ENCODE measurements at regions not wholly inside any gene's neighbourhood (a gene's known extent, or its start where the extent isn't known, plus 50 kb on each side); places are given as distances from the start of the nearest gene placed in this dataset.

DNA sequence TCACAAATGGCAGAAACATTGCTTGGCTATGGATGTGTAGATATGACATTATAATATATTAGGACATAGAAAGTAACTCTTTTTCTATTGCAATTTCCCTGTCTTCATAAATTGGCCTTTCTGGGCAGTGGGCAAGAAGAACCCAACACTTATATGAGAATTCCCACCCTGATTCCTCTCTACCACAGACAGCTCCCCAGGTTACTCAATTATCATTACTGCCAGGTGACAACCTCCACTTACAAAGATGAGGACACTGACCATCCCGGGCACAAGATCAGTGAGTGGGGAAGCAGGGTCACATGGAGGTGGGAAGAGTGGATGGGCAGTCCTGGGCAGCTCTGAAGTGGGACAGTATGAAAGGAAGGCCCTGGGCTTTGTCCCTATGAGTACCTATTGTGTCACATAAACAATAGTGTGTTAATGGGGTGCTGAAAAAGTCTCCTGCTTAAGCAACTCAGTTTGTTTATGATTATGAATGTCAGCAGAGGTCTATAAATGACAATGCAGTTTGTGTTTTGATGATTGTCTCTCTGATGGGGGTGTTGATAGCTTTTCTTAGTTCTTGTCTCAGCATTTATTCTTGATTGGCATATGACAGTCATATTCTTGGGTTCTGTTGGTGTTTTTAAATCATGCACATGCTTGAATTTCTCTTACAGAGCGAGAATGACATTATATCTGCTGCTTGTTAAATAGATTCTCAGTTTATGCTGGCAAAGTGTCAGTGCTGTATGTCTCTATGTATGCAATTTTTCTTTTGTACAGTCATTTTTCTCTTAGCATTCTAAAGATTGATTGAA lies 99.9 kb downstream of the SLIT2 start:
- no CpG with 5 or more reads among the region's 2 CpGs for WGBS (ENCODE audit: insufficient coverage)
- Histone ChIP-seq H3K27me3 (ENCODE audit: control insufficient read depth, insufficient read depth, low read length) (no peaks in the 10 kb centered on the region), H3K9me3 (replicated peaks; ENCODE audit: control insufficient read depth, low read depth, low read length) (no peaks in the 10 kb centered on the region), H3K36me3 (ENCODE audit: control insufficient read depth, insufficient read depth, low read length) (no peaks in the 10 kb centered on the region), H3K4me3 (ENCODE audit: low read length) (no peak overlapping the region), H3K27ac (ENCODE audit: low read length) (no peak overlapping the region), H3K4me1 (ENCODE audit: control insufficient read depth, insufficient read depth, low read length) (no peaks in the 10 kb centered on the region)
- no peak for DNase-seq

DNA sequence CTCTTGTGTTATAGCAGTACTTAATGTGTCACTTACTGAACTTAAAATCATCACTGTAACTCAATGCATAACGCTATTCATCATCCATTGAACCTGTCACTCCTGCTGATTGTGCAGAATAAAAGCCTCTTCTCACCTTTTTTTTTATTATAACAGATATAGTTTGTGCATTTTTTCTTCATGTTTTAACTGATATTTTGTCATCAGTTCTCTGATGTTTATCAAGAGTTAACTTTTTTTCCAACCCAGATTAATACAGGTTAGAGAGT lies 100.4 kb downstream of the SLIT2 start:
- no peaks in the 10 kb centered on the region for H3K36me3 ChIP-seq (ENCODE audit: control insufficient read depth, insufficient read depth, low read length)
- H3K27ac ChIP-seq (ENCODE audit: low read length), result no peak overlapping the region
- no peaks in the 10 kb centered on the region for H3K27me3 ChIP-seq (ENCODE audit: control insufficient read depth, insufficient read depth, low read length)
- DNase-seq, result no peak
- H3K4me1 ChIP-seq (ENCODE audit: control insufficient read depth, insufficient read depth, low read length), result no peaks in the 10 kb centered on the region
- WGBS (ENCODE audit: insufficient coverage), result no CpG with 5 or more reads among the region's 1 CpG
- no peak overlapping the region for H3K4me3 ChIP-seq (ENCODE audit: low read length)
- H3K9me3 ChIP-seq (replicated peaks; ENCODE audit: control insufficient read depth, low read depth, low read length), result no peaks in the 10 kb centered on the region

DNA sequence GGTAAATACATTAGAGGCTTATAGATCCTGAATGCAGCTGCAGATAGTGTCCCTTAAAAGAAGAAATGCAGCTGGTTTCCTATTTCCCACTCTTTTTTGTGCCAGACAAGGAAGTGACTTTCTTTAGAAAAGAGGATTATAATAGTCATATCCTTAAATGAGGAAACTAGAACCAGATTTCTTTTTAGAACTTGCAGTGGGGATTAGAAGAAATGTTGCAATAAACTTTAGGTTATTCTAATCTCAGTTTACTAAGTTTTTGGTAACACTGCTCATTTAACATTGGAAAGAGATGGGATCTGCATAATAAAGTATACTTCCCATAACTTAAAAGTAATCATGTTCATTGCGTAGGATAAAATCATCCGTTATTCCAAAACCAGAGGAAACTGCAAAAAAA lies 101.9 kb downstream of the SLIT2 start:
- no CpG with 5 or more reads among the region's 2 CpGs for WGBS (ENCODE audit: insufficient coverage)
- peak; percentile 48 for DNase-seq
- Histone ChIP-seq H3K4me3 (ENCODE audit: low read length) (no peak overlapping the region), H3K4me1 (ENCODE audit: control insufficient read depth, insufficient read depth, low read length) (no peaks in the 10 kb centered on the region), H3K27ac (ENCODE audit: low read length) (no peak overlapping the region), H3K9me3 (replicated peaks; ENCODE audit: control insufficient read depth, low read depth, low read length) (no peaks in the 10 kb centered on the region), H3K36me3 (ENCODE audit: control insufficient read depth, insufficient read depth, low read length) (no peaks in the 10 kb centered on the region), H3K27me3 (ENCODE audit: control insufficient read depth, insufficient read depth, low read length) (no peaks in the 10 kb centered on the region)

DNA sequence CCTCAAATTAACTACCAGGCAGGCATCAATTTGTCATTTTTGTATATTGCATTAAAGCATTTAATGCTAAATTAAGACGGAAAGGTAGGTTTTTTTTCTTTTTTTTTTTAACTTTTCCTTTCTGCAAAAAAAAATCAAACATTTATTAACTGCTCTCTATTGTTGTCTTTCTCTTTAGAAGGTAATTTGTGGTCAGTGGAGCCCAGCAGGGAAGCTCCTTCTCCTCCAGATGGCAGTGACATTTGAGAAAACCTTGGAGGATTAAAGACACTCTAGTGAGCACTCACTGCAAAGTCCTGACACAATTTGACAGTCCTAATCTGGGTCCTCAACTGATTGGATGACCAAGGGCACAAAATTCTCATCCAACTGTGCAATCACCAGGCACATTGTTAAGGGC lies 102.4 kb downstream of the SLIT2 start:
- H3K4me3 ChIP-seq (ENCODE audit: low read length), result no peak overlapping the region
- H3K27me3 ChIP-seq (ENCODE audit: control insufficient read depth, insufficient read depth, low read length), result no peaks in the 10 kb centered on the region
- H3K4me1 ChIP-seq (ENCODE audit: control insufficient read depth, insufficient read depth, low read length), result no peaks in the 10 kb centered on the region
- no peak overlapping the region for H3K27ac ChIP-seq (ENCODE audit: low read length)
- H3K9me3 ChIP-seq (replicated peaks; ENCODE audit: control insufficient read depth, low read depth, low read length), result no peaks in the 10 kb centered on the region
- no peaks in the 10 kb centered on the region for H3K36me3 ChIP-seq (ENCODE audit: control insufficient read depth, insufficient read depth, low read length)
- DNase-seq, result no peak
- no CpG with 5 or more reads among the region's 1 CpG for WGBS (ENCODE audit: insufficient coverage)

DNA sequence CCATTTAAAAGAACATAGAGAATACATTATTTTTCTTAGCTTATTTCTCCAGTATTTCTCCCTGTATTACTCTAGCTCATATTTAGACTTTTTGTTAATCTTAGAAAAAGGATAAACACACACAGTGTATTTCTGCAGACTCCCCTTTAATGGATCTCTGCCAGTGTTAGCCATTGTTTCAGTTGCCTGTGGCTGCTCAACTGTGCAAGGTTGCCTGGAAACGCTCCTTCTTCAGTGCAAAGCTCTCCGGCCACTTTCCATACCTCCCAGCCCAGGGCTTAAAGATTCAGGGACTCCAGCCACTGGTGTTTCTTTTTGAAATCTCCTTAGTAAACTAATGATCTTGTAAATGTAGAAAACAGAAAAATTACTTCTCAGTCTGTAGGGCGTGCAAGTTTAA lies 104.9 kb downstream of the SLIT2 start:
- no peaks in the 10 kb centered on the region for H3K4me1 ChIP-seq (ENCODE audit: control insufficient read depth, insufficient read depth, low read length)
- no peaks in the 10 kb centered on the region for H3K27me3 ChIP-seq (ENCODE audit: control insufficient read depth, insufficient read depth, low read length)
- H3K9me3 ChIP-seq (replicated peaks; ENCODE audit: control insufficient read depth, low read depth, low read length), result no peaks in the 10 kb centered on the region
- H3K36me3 ChIP-seq (ENCODE audit: control insufficient read depth, insufficient read depth, low read length), result no peaks in the 10 kb centered on the region
- no CpG with 5 or more reads among the region's 3 CpGs for WGBS (ENCODE audit: insufficient coverage)
- DNase-seq, result peak; percentile 90
- H3K27ac ChIP-seq (ENCODE audit: low read length), result no peak overlapping the region
- no peak overlapping the region for H3K4me3 ChIP-seq (ENCODE audit: low read length)

DNA sequence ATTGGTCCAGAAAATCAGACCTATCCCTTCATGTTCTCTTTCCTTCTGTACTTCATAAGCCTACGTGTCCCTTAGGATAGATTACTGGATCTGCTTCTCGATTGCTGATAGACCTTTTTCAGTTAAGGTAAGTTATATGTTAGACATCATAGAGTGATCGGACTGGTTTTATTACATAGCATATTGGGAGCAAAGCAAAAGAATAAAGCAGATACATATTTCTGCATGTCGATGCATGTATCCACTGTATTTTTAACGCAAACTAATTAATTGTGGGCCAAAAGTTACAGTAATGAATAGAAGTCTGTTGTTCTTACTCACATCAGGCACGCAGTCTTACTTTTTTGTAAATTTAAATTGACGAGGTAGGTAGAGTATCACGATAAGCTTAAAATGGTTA lies 106.4 kb downstream of the SLIT2 start:
- Histone ChIP-seq H3K4me1 (ENCODE audit: control insufficient read depth, insufficient read depth, low read length) (no peaks in the 10 kb centered on the region), H3K36me3 (ENCODE audit: control insufficient read depth, insufficient read depth, low read length) (no peaks in the 10 kb centered on the region), H3K9me3 (replicated peaks; ENCODE audit: control insufficient read depth, low read depth, low read length) (no peaks in the 10 kb centered on the region), H3K27ac (ENCODE audit: low read length) (no peak overlapping the region), H3K27me3 (ENCODE audit: control insufficient read depth, insufficient read depth, low read length) (no peaks in the 10 kb centered on the region), H3K4me3 (ENCODE audit: low read length) (no peak overlapping the region)
- no peak for DNase-seq
- WGBS (ENCODE audit: insufficient coverage), result 100% methylated on average over 1 of the region's 8 CpGs

DNA sequence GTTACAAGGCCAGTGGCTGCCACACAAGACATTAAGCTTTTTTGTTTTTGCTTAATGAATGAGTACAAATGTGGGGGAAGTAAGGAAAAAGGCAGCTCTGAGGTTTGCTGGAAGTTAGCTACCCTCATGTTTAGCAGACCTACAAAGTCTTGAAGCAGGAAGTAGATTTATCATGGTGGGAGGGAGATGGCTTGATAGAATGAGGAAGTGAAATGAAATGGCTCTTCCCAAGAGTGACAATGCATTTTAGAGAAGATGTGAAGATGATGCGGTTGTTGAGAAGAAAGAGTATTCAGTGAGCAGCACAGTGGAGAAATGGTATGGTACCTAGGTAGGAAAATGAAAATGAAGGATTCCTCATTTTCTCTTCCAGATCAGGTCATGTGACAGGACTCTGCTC lies 108.0 kb downstream of the SLIT2 start:
- no peaks in the 10 kb centered on the region for H3K9me3 ChIP-seq (replicated peaks; ENCODE audit: control insufficient read depth, low read depth, low read length)
- H3K4me1 ChIP-seq (ENCODE audit: control insufficient read depth, insufficient read depth, low read length), result no peaks in the 10 kb centered on the region
- H3K36me3 ChIP-seq (ENCODE audit: control insufficient read depth, insufficient read depth, low read length), result no peaks in the 10 kb centered on the region
- H3K4me3 ChIP-seq (ENCODE audit: low read length), result no peak overlapping the region
- no CpG with 5 or more reads among the region's 1 CpG for WGBS (ENCODE audit: insufficient coverage)
- no peak for DNase-seq
- no peaks in the 10 kb centered on the region for H3K27me3 ChIP-seq (ENCODE audit: control insufficient read depth, insufficient read depth, low read length)
- no peak overlapping the region for H3K27ac ChIP-seq (ENCODE audit: low read length)

DNA sequence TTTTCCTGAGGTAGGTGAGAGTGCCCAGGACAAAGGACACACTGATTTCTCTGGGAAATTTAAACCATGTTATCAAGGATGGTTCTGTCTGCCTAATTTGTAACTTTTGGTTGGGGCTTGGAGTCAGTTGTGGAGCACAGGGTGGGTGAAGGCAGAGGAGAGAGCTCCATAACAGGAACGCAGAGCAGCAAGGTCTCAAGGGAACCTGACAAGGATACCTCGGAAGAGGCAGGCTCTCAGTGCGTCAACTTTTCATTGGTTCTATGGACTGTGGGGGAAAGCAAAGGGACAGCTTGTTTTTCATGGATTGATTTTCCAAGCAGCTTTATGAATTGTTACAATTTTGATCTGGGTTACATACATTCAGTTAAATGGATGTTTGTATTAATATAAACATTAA lies 110.4 kb downstream of the SLIT2 start:
- H3K4me1 ChIP-seq (ENCODE audit: control insufficient read depth, insufficient read depth, low read length), result no peaks in the 10 kb centered on the region
- H3K36me3 ChIP-seq (ENCODE audit: control insufficient read depth, insufficient read depth, low read length), result no peaks in the 10 kb centered on the region
- H3K27ac ChIP-seq (ENCODE audit: low read length), result no peak overlapping the region
- no peaks in the 10 kb centered on the region for H3K9me3 ChIP-seq (replicated peaks; ENCODE audit: control insufficient read depth, low read depth, low read length)
- no peaks in the 10 kb centered on the region for H3K27me3 ChIP-seq (ENCODE audit: control insufficient read depth, insufficient read depth, low read length)
- DNase-seq, result no peak
- no peak overlapping the region for H3K4me3 ChIP-seq (ENCODE audit: low read length)
- WGBS (ENCODE audit: insufficient coverage), result 85% methylated on average over 3 of the region's 3 CpGs

DNA sequence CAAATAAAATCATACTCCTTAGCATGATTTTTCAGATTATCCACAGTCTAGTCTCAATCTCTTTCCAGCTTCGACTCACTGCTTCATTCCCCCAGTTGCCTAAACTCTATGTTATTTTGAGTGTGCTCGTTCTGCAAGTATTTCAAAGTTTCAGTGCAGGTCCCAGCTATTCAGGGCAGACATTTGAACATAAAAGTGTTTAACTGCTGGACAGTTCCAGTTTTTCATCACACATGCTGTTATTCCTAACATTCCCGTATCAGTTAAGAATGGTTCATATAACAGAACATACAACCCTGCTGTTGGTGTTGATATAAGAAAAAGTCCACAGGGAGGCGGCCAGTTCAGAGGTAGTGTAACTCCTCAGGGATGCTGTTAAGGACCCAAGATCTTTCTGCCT lies 113.3 kb downstream of the SLIT2 start:
- Histone ChIP-seq H3K27me3 (ENCODE audit: control insufficient read depth, insufficient read depth, low read length) (no peaks in the 10 kb centered on the region), H3K4me3 (ENCODE audit: low read length) (no peak overlapping the region), H3K36me3 (ENCODE audit: control insufficient read depth, insufficient read depth, low read length) (no peaks in the 10 kb centered on the region), H3K27ac (ENCODE audit: low read length) (no peak overlapping the region), H3K9me3 (replicated peaks; ENCODE audit: control insufficient read depth, low read depth, low read length) (no peaks in the 10 kb centered on the region), H3K4me1 (ENCODE audit: control insufficient read depth, insufficient read depth, low read length) (no peaks in the 10 kb centered on the region)
- no peak for DNase-seq
- WGBS (ENCODE audit: insufficient coverage), result 80% methylated on average over 2 of the region's 4 CpGs

DNA sequence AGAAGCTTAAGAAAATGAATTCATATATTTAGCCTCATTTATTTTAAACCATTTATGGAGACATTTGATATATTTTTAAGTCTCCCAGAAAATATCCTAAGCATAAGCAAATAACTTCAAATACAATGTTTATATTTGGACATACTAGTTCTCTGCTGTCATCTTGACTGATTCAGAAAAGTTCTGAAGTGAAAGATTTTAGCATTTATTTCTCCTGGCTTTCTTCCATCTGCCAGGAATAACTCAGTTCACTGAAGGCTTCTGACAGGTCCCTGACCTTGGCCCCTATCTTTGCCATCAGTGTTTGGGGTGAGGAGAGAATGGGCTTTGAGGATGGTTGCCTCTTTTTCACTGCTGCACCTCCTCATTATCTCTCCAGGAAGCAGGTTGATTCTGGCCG lies 115.7 kb downstream of the SLIT2 start:
- DNase-seq, result no peak
- H3K4me3 ChIP-seq (ENCODE audit: low read length), result no peak overlapping the region
- no CpG with 5 or more reads among the region's 1 CpG for WGBS (ENCODE audit: insufficient coverage)
- no peaks in the 10 kb centered on the region for H3K36me3 ChIP-seq (ENCODE audit: control insufficient read depth, insufficient read depth, low read length)
- no peaks in the 10 kb centered on the region for H3K27me3 ChIP-seq (ENCODE audit: control insufficient read depth, insufficient read depth, low read length)
- no peaks in the 10 kb centered on the region for H3K4me1 ChIP-seq (ENCODE audit: control insufficient read depth, insufficient read depth, low read length)
- no peaks in the 10 kb centered on the region for H3K9me3 ChIP-seq (replicated peaks; ENCODE audit: control insufficient read depth, low read depth, low read length)
- H3K27ac ChIP-seq (ENCODE audit: low read length), result no peak overlapping the region

DNA sequence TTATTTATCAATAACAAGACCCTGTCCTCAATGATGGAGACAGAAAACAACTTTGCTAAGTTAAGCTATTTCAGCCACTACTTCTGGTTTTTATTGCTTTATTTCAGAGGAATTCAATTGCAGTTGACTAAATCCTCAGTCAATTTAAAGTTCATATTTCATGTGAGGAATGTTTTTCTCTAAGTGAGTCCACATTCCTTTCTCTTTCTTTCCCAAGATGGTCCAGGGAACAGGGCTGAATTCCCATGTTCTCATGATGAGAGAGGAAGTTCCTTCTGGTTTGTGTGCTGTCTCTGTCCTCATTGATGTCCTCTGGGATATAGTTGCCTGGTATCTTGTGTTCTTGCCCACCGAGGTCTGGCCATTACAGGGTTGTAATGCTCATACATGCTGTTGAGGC lies 117.2 kb downstream of the SLIT2 start:
- WGBS (ENCODE audit: insufficient coverage), result 50% methylated on average over 1 of the region's 1 CpG
- Histone ChIP-seq H3K36me3 (ENCODE audit: control insufficient read depth, insufficient read depth, low read length) (no peaks in the 10 kb centered on the region), H3K4me3 (ENCODE audit: low read length) (no peak overlapping the region), H3K27ac (ENCODE audit: low read length) (no peak overlapping the region), H3K27me3 (ENCODE audit: control insufficient read depth, insufficient read depth, low read length) (no peaks in the 10 kb centered on the region), H3K9me3 (replicated peaks; ENCODE audit: control insufficient read depth, low read depth, low read length) (no peaks in the 10 kb centered on the region), H3K4me1 (ENCODE audit: control insufficient read depth, insufficient read depth, low read length) (no peaks in the 10 kb centered on the region)
- no peak for DNase-seq

Data from muscle of leg (tissue), 3 donors.